HCT116 (cell line): ENCODE measurements at regions not wholly inside any gene's neighbourhood (a gene's known extent, or its start where the extent isn't known, plus 50 kb on each side); places are given as distances from the start of the nearest gene placed in this dataset.

Source experiments
- ATAC-seq: fragments of 200-7000 bp; cut with Tn5 transposase; 2 replicates; pipeline ENCODE4 v1.9.1; 2020; ENCODE audit warnings: mild to moderate bottlenecking, moderate library complexity
- BruUV-seq: library from RNA; stranded (reverse); fragments of 400-500 nt; replicated peaks from 2 replicates; lab custom pipeline; 2021; lab: Mats Ljungman, UMichigan
- CTCF ChIA-PET: fragments of 300-600 bp; sonication (Branson Sonifier 250); formaldehyde crosslinking; loops from one replicate; lab custom pipeline; 2021; ENCODE audit warnings: antibody characterized with exemption; lab: Charles Lee
- POLR2A ChIA-PET: fragments of 300-600, 350-600 bp; sonication (Branson Sonifier 250); formaldehyde crosslinking; loops from one replicate; lab custom pipeline; 2021; ENCODE audit warnings: antibody characterized with exemption; lab: Charles Lee
- RAD21 ChIA-PET, 2 experiments: fragments of 300-600 bp; sonication (Branson Sonifier 250); formaldehyde crosslinking; loops; one replicate each; lab custom pipeline; 2023; ENCODE audit warnings: low total read pairs in 2 of 2; ENCODE audit not compliant: uncharacterized antibody in 2 of 2, unreplicated experiment in 2 of 2, low non-redundant PET in 1 of 2; lab: Charles Lee
- DNase-seq: peaks from one replicate; pipeline ENCODE4 v3.0.0-alpha.2; 2010; ENCODE audit warnings: low read depth, low spot score
- H2AFZ ChIP-seq: fragments of 200-600 bp; shearing (Covaris generic), sonication (generic); 2 replicates; pipeline ENCODE4 v1.6.1; 2017; ENCODE audit warnings: low read depth, mixed run types, mixed read lengths, antibody characterized with exemption, low read length; ENCODE audit not compliant: poor library complexity, severe bottlenecking
- H3K27ac ChIP-seq: 2 replicates; pipeline ENCODE4 v1.5.1; 2012; ENCODE audit warnings: low read depth, low read length
- H3K27me3 ChIP-seq: fragments of 200-600 bp; sonication (generic); 2 replicates; pipeline ENCODE4 v1.6.1; 2016; ENCODE audit warnings: mixed run types, low read length, mixed read lengths; ENCODE audit not compliant: insufficient read depth
- H3K36me3 ChIP-seq, 2 experiments: fragments of 200-500 bp in 1 of 2; fragments of 200-600 bp in 1 of 2; sonication (Bioruptor generic) in 1 of 2; sonication (generic) in 1 of 2; 2 replicates each; pipeline versions ENCODE4 v1.5.1 to v1.6.1; 2014 to 2016; ENCODE audit warnings: low read length in 2 of 2, inconsistent platforms in 1 of 2, mixed read lengths in 1 of 2, mixed run types in 1 of 2; ENCODE audit not compliant: insufficient read depth in 2 of 2, control insufficient read depth in 1 of 2
- H3K4me1 ChIP-seq, 2 experiments: fragments of 200-600 bp in 1 of 2; sonication (generic) in 1 of 2; 2 replicates each; pipeline versions ENCODE4 v1.5.1 to v1.6.1; 2012 to 2017; ENCODE audit warnings: low read length in 2 of 2, inconsistent platforms in 1 of 2, mild to moderate bottlenecking in 1 of 2, mixed read lengths in 1 of 2, mixed run types in 1 of 2, moderate library complexity in 1 of 2; ENCODE audit not compliant: insufficient read depth in 2 of 2, control insufficient read depth in 1 of 2
- H3K4me2 ChIP-seq: fragments of 200-600 bp; sonication (generic); 2 replicates; pipeline ENCODE4 v1.6.1; 2017; ENCODE audit warnings: mixed run types, low read length, mixed read lengths
- H3K4me3 ChIP-seq, 2 experiments: fragments of 200-600 bp in 1 of 2; sonication (generic) in 1 of 2; replicated peaks in 1 of 2; 2 replicates each; pipeline ENCODE4 v1.5.1; 2011 to 2016; ENCODE audit warnings: low read length in 2 of 2, control low read depth in 1 of 2, low read depth in 1 of 2, mild to moderate bottlenecking in 1 of 2, mixed read lengths in 1 of 2, mixed run types in 1 of 2
- H3K79me2 ChIP-seq: fragments of 200-600 bp; sonication (generic); 2 replicates; pipeline ENCODE4 v1.6.1; 2017; ENCODE audit warnings: mild to moderate bottlenecking, mixed run types, low read length, moderate library complexity, mixed read lengths; ENCODE audit not compliant: insufficient read depth
- H3K9ac ChIP-seq: fragments of 200-600 bp; sonication (generic); 2 replicates; pipeline ENCODE4 v1.6.1; 2016; ENCODE audit warnings: low read length, mixed read lengths
- H3K9me2 ChIP-seq: fragments of 200-600 bp; sonication (generic), shearing (Covaris generic); 2 replicates; pipeline ENCODE4 v1.6.1; 2017; ENCODE audit warnings: mixed run types, mild to moderate bottlenecking, moderate library complexity; ENCODE audit not compliant: insufficient read depth
- H3K9me3 ChIP-seq, 2 experiments: fragments of 200-500 bp in 1 of 2; fragments of 200-600 bp in 1 of 2; sonication (Bioruptor generic) in 1 of 2; sonication (generic) in 1 of 2; 2 replicates each; pipeline ENCODE4 v1.6.1; 2014 to 2017; ENCODE audit warnings: low read length in 2 of 2, mixed read lengths in 2 of 2, inconsistent platforms in 1 of 2, low read depth in 1 of 2, mild to moderate bottlenecking in 1 of 2, mixed run types in 1 of 2, moderate library complexity in 1 of 2; ENCODE audit not compliant: control insufficient read depth in 1 of 2, insufficient read depth in 1 of 2
- H4K20me1 ChIP-seq: fragments of 200-600 bp; sonication (generic), shearing (Covaris generic); 2 replicates; pipeline ENCODE4 v1.6.1; 2017; ENCODE audit warnings: mixed run types, mild to moderate bottlenecking, moderate library complexity; ENCODE audit not compliant: insufficient read depth
- ATF3 ChIP-seq: IDR thresholded peaks from 2 replicates; pipeline ENCODE4 v1.6.1; 2012
- CEBPB ChIP-seq: IDR thresholded peaks from 2 replicates; pipeline ENCODE4 v1.6.1; 2012; ENCODE audit warnings: low read depth
- EGR1 ChIP-seq: IDR thresholded peaks from 2 replicates; pipeline ENCODE4 v1.6.1; 2012; ENCODE audit warnings: low read depth
- ELF1 ChIP-seq: IDR thresholded peaks from 2 replicates; pipeline ENCODE4 v1.6.1; 2012; ENCODE audit warnings: low read depth, borderline replicate concordance
- SIN3A ChIP-seq: IDR thresholded peaks from 2 replicates; pipeline ENCODE4 v1.6.1; 2012; ENCODE audit warnings: low read depth
- intact Hi-C: fragments of 100-400 bp; cut with micrococcal nuclease; formaldehyde crosslinking; loops from 2 replicates; pipeline ENCODE4 v1.10.0; 2022
- TF ChIP-seq, protein P1 (sequence below): IDR thresholded peaks from 2 replicates; pipeline ENCODE4 v1.6.1; 2011; ENCODE audit warnings: mild to moderate bottlenecking, low read length, moderate library complexity; ENCODE audit not compliant: insufficient replicate concordance; ENCODE audit errors: extremely low read depth

- ChIA-PET POLR2A (no interaction called here), CTCF (no interaction called here), RAD21 (no interaction called here)
- no peaks in the 10 kb centered on the region for H3K27me3 ChIP-seq
- no peaks in the 10 kb centered on the region for H3K9me2 ChIP-seq
- intact Hi-C loops: no loop called here
- no peaks in the 10 kb centered on the region for H4K20me1 ChIP-seq
- H3K9me3 ChIP-seq: no peaks in the 10 kb centered on the region
- no TSS peak for BruUV-seq
- no peaks in the 10 kb centered on the region for H3K36me3 ChIP-seq
- no peaks in the 10 kb centered on the region for H3K79me2 ChIP-seq
- DNase-seq: no peak
- no peak overlapping the region for H2AFZ ChIP-seq
- H3K27ac ChIP-seq: no peak overlapping the region
- no peak overlapping the region for H3K4me3 ChIP-seq
- H3K4me2 ChIP-seq: no peak overlapping the region
- H3K4me1 ChIP-seq: peaks cover 11 to 14% of the 10 kb centered on the region in 2 experiments; a peak in 3 of 4 replicates
- ATAC-seq: no peak
- no peak for TF ChIP-seq SIN3A
- no peak for TF ChIP-seq EGR1
- TF ChIP-seq, protein P1, sequence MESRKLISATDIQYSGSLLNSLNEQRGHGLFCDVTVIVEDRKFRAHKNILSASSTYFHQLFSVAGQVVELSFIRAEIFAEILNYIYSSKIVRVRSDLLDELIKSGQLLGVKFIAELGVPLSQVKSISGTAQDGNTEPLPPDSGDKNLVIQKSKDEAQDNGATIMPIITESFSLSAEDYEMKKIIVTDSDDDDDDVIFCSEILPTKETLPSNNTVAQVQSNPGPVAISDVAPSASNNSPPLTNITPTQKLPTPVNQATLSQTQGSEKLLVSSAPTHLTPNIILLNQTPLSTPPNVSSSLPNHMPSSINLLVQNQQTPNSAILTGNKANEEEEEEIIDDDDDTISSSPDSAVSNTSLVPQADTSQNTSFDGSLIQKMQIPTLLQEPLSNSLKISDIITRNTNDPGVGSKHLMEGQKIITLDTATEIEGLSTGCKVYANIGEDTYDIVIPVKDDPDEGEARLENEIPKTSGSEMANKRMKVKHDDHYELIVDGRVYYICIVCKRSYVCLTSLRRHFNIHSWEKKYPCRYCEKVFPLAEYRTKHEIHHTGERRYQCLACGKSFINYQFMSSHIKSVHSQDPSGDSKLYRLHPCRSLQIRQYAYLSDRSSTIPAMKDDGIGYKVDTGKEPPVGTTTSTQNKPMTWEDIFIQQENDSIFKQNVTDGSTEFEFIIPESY: no peak
- TF ChIP-seq ELF1: no peak
- TF ChIP-seq ATF3: no peak
- H3K9ac ChIP-seq: no peak overlapping the region
Observed at GRCh38 chr5:73284220-73284795, 111.3 kb downstream of the TMEM174 start.

GRCh38 chr5:73282923-73283322 is 109.9 kb downstream of the TMEM174 start:
- TF ChIP-seq ATF3: no peak
- TF ChIP-seq CEBPB: no peak
- no peak for TF ChIP-seq ELF1
- Histone ChIP-seq H3K9me2 (no peaks in the 10 kb centered on the region), H3K27me3 (no peaks in the 10 kb centered on the region), H3K4me2 (no peak overlapping the region), H3K36me3 (no peaks in the 10 kb centered on the region), H3K4me1 (peaks cover 14 to 15% of the 10 kb centered on the region in 2 experiments), H3K27ac (no peak overlapping the region), H4K20me1 (no peaks in the 10 kb centered on the region), H3K9me3 (no peaks in the 10 kb centered on the region), H3K4me3 (no peak overlapping the region), H3K9ac (no peak overlapping the region), H2AFZ (no peak overlapping the region), H3K79me2 (no peaks in the 10 kb centered on the region)
- no TSS peak for BruUV-seq
- POLR2A ChIA-PET: interaction anchor here (0.9 kb wide), 1 partner anchor 157 kb away, joined by 3 read pairs; no protein-coding TSS in a partner anchor
- DNase-seq: no peak
- intact Hi-C loops: no loop called here
- RAD21 ChIA-PET: no interaction called here
- CTCF ChIA-PET: interaction anchor here (0.6 kb wide), 1 partner anchor 168 kb away, joined by 3 read pairs; no protein-coding TSS in a partner anchor
- no peak for ATAC-seq
